K562 (cell line): ENCODE measurements at regions not wholly inside any gene's neighbourhood (a gene's known extent, or its start where the extent isn't known, plus 50 kb on each side); places are given as distances from the start of the nearest gene placed in this dataset.

Experiments used
- ATAC-seq: fragments of 200-7000 bp; cut with Tn5 transposase; 3 replicates; pipeline ENCODE4 v1.9.1; 2020; ENCODE audit warnings: moderate library complexity
- BruUV-seq: library from RNA; stranded (reverse); fragments of 400-500 nt; replicated peaks from 2 replicates; lab custom pipeline; 2021; lab: Mats Ljungman, UMichigan
- CTCF ChIA-PET: fragments of 300-600 bp; formaldehyde crosslinking; extraction: SDS; loops from one replicate; lab custom pipeline; 2021; ENCODE audit warnings: low intra/inter-chr PET ratio; lab: Yijun Ruan, JAX
- POLR2A ChIA-PET: fragments of 300-600, 350-650 bp; sonication (Branson Sonifier 250); formaldehyde crosslinking; extraction: SDS; loops from one replicate; lab custom pipeline; 2021; ENCODE audit warnings: antibody characterized with exemption, inconsistent platforms; lab: Yijun Ruan, JAX
- DNase-seq, 4 experiments: peaks; one replicate each; pipeline versions ENCODE4 v3.0.0 to v3.0.0-alpha.2; 2011 to 2018; ENCODE audit warnings: low spot score in 3 of 4, mixed read lengths in 3 of 4; ENCODE audit errors: extremely low read depth in 1 of 4
- FAIRE-seq: peaks from 2 replicates; lab custom pipeline; 2011; peaks lifted over from hg19 to GRCh38; lab: Jason Lieb, UNC
- H2AFZ ChIP-seq: 2 replicates; pipeline ENCODE4 v1.6.0; 2011; ENCODE audit warnings: low read depth, low read length, control low read depth, inconsistent platforms
- H3K27ac ChIP-seq: fragments of 200-600 bp; 3 replicates; pipeline ENCODE4 v1.8.0; 2011; ENCODE audit warnings: low read depth, mild to moderate bottlenecking, control low read depth, inconsistent platforms, low read length, moderate library complexity, mixed read lengths; ENCODE audit errors: extremely low read depth
- H3K27me3 ChIP-seq, 2 experiments: fragments of 300-600 bp in 1 of 2; 2 replicates in 1 of 2; 3 replicates in 1 of 2; pipeline versions ENCODE4 v1.6.0 to v1.8.0; 2011; ENCODE audit warnings: inconsistent platforms in 2 of 2, low read length in 2 of 2, mild to moderate bottlenecking in 1 of 2, mixed read lengths in 1 of 2, moderate library complexity in 1 of 2; ENCODE audit not compliant: control insufficient read depth in 2 of 2, insufficient read depth in 2 of 2
- H3K36me3 ChIP-seq: fragments of 300-600 bp; 3 replicates; pipeline ENCODE4 v1.8.0; 2011; ENCODE audit warnings: mild to moderate bottlenecking, low read length, inconsistent platforms; ENCODE audit not compliant: control insufficient read depth, insufficient read depth
- H3K4me1 ChIP-seq, 2 experiments: fragments of 200-600 bp in 1 of 2; replicated peaks in 1 of 2; 2 replicates in 1 of 2; 3 replicates in 1 of 2; pipeline versions ENCODE4 v1.5.1 to v1.8.0; 2011; ENCODE audit warnings: inconsistent platforms in 2 of 2, low read length in 2 of 2, mild to moderate bottlenecking in 1 of 2, mixed read lengths in 1 of 2, moderate library complexity in 1 of 2; ENCODE audit not compliant: control insufficient read depth in 2 of 2, insufficient read depth in 2 of 2
- H3K4me2 ChIP-seq: 2 replicates; pipeline ENCODE4 v1.6.1; 2011; ENCODE audit warnings: low read length, control low read depth, inconsistent platforms, mixed read lengths; ENCODE audit not compliant: insufficient read depth
- H3K4me3 ChIP-seq: fragments of 200-600 bp; sonication (generic), shearing (Covaris generic); 2 replicates; pipeline ENCODE4 v1.5.1; 2016; ENCODE audit warnings: control low read depth, inconsistent platforms
- H3K79me2 ChIP-seq: fragments of 200-600 bp; 3 replicates; pipeline ENCODE4 v1.8.0; 2011; ENCODE audit warnings: low read length, inconsistent platforms; ENCODE audit not compliant: control insufficient read depth, insufficient read depth
- H3K9ac ChIP-seq, 2 experiments: 2 replicates each; pipeline versions ENCODE4 v1.6.0 to v1.6.1; 2011; ENCODE audit warnings: low read depth in 2 of 2, low read length in 2 of 2, control low read depth in 1 of 2, inconsistent platforms in 1 of 2, mild to moderate bottlenecking in 1 of 2, mixed read lengths in 1 of 2; ENCODE audit not compliant: insufficient read depth in 1 of 2
- H3K9me1 ChIP-seq: one replicate; pipeline ENCODE4 v1.6.0; 2011; ENCODE audit warnings: inconsistent platforms, mild to moderate bottlenecking, low read length, moderate library complexity; ENCODE audit not compliant: control insufficient read depth, insufficient read depth
- H3K9me3 ChIP-seq: replicated peaks from 2 replicates; pipeline ENCODE4 v1.5.1; 2011; ENCODE audit warnings: low read depth, low read length, inconsistent platforms; ENCODE audit not compliant: control insufficient read depth, insufficient read depth
- H4K20me1 ChIP-seq: replicated peaks from 2 replicates; pipeline ENCODE4 v1.6.1; 2011; ENCODE audit warnings: low read length, inconsistent platforms, mixed read lengths; ENCODE audit not compliant: control insufficient read depth, insufficient read depth
- EHMT2 ChIP-seq: fragments of 450-650 bp; IDR thresholded peaks from 2 replicates; pipeline ENCODE4 v1.6.1; 2018; ENCODE audit warnings: antibody characterized with exemption
- FOXJ2 ChIP-seq: fragments of 200-800 bp; sonication (Bioruptor generic); IDR thresholded peaks from 2 replicates; pipeline ENCODE4 v1.6.1; 2016; ENCODE audit warnings: missing genetic modification characterization, missing compliant biosample characterization
- HSF4 ChIP-seq: fragments of 250-450 bp; sonication (Bioruptor Pico); IDR thresholded peaks from 2 replicates; pipeline ENCODE4 v2.1.2; 2022; ENCODE audit warnings: mild to moderate bottlenecking, moderate library complexity, borderline replicate concordance
- MYBL2 ChIP-seq, 2 experiments: fragments of 450-650 bp in 1 of 2; sonication (generic) in 1 of 2; formaldehyde crosslinking in 1 of 2; IDR thresholded peaks; 2 replicates each; pipeline versions ENCODE4 v1.6.1 to v1.8.1; 2017 to 2022; ENCODE audit warnings: borderline replicate concordance in 1 of 2, inconsistent platforms in 1 of 2, low read depth in 1 of 2, mild to moderate bottlenecking in 1 of 2, missing genetic modification reagents in 1 of 2, moderate library complexity in 1 of 2
- PHF20 ChIP-seq: fragments of 450-650 bp; IDR thresholded peaks from 2 replicates; pipeline ENCODE4 v1.6.1; 2018; ENCODE audit not compliant: partially characterized antibody
- POU5F1 ChIP-seq: fragments of 150-350 bp; IDR thresholded peaks from 2 replicates; pipeline ENCODE4 v1.6.1; 2014; ENCODE audit warnings: borderline replicate concordance, low read length, low read depth, mild to moderate bottlenecking; ENCODE audit not compliant: partially characterized antibody
- SETDB1 ChIP-seq: IDR thresholded peaks from one replicate; pipeline ENCODE4 v1.6.1; 2012; ENCODE audit warnings: low read length, control low read depth, inconsistent platforms
- SRF ChIP-seq, 2 experiments: fragments of 250-450, 450-650 bp in 1 of 2; sonication (Bioruptor Pico) in 1 of 2; sonication (generic) in 1 of 2; formaldehyde crosslinking; IDR thresholded peaks; 2 replicates each; pipeline versions ENCODE4 v1.5.0 to v1.5.1; 2020 to 2022; ENCODE audit warnings: mild to moderate bottlenecking in 1 of 2, missing genetic modification reagents in 1 of 2
- TBP ChIP-seq: optimal IDR thresholded peaks from 2 replicates; pipeline ENCODE3; 2011; ENCODE audit warnings: low read depth, low read length, improper control_type of control experiment
- TGIF2 ChIP-seq: sonication (generic); formaldehyde crosslinking; IDR thresholded peaks from 2 replicates; pipeline ENCODE4 v1.8.1; 2022; ENCODE audit warnings: mild to moderate bottlenecking, missing genetic modification reagents, moderate library complexity
- ZKSCAN8 ChIP-seq: fragments of 200-800 bp; sonication (Bioruptor generic); IDR thresholded peaks from 2 replicates; pipeline ENCODE4 v1.6.1; 2016; ENCODE audit warnings: missing genetic modification characterization, missing compliant biosample characterization
- ZNF165 ChIP-seq: fragments of 250-450 bp; sonication (Bioruptor Pico); IDR thresholded peaks from 2 replicates; pipeline ENCODE4 v1.4.0; 2020; ENCODE audit warnings: borderline replicate concordance
- ZNF175 ChIP-seq: fragments of 200-800 bp; sonication (Bioruptor generic); IDR thresholded peaks from 2 replicates; pipeline ENCODE4 v1.6.1; 2016; ENCODE audit warnings: low read depth, mild to moderate bottlenecking, missing genetic modification characterization, missing compliant biosample characterization
- ZNF232 ChIP-seq: sonication (generic); formaldehyde crosslinking; IDR thresholded peaks from 2 replicates; pipeline ENCODE4 v1.8.0; 2022; ENCODE audit warnings: mild to moderate bottlenecking, missing genetic modification reagents
- ZNF830 ChIP-seq: fragments of 250-450 bp; sonication (Bioruptor Pico); IDR thresholded peaks from 2 replicates; pipeline ENCODE4 v1.5.0; 2021; ENCODE audit warnings: mild to moderate bottlenecking
- WGBS: fragments of 100-300 bp; shearing (Covaris generic); methylation state at CpG from one replicate; pipeline ENCODE4 v1.1.6; 2016; ENCODE audit warnings: low coverage, mixed read lengths; ENCODE audit not compliant: insufficient coverage; ENCODE audit errors: missing lambda C conversion rate; 5-methylcytosine and 5-hydroxymethylcytosine counted together
- in situ Hi-C: fragments of 300-500 bp; cut with MboI; formaldehyde crosslinking; loops from 4 replicates; pipeline ENCODE4 v1.15.0; 2018; ENCODE audit warnings: inconsistent platforms, mixed read lengths
- intact Hi-C: fragments of 100-400 bp; cut with micrococcal nuclease; formaldehyde crosslinking; loops from 2 replicates; pipeline ENCODE4 v1.14.2; 2022
- TF ChIP-seq, protein P1 (sequence below): sonication (generic); formaldehyde crosslinking; IDR thresholded peaks from 2 replicates; pipeline ENCODE4 v1.8.0; 2022; ENCODE audit warnings: mild to moderate bottlenecking, missing genetic modification reagents
- TF ChIP-seq, protein P2 (sequence below), 2 experiments: IDR thresholded peaks in 1 of 2; conservative IDR thresholded peaks in 1 of 2; 2 replicates each; pipeline ENCODE4 v1.6.1; 2016; ENCODE audit warnings: low read depth in 2 of 2, mild to moderate bottlenecking in 1 of 2, missing compliant biosample characterization in 1 of 2, missing genetic modification characterization in 1 of 2, moderate library complexity in 1 of 2
- TF ChIP-seq, protein P3 (sequence below): sonication (generic); formaldehyde crosslinking; IDR thresholded peaks from 2 replicates; pipeline ENCODE4 v1.9.0; 2022; ENCODE audit warnings: mild to moderate bottlenecking, missing genetic modification reagents

DNA sequence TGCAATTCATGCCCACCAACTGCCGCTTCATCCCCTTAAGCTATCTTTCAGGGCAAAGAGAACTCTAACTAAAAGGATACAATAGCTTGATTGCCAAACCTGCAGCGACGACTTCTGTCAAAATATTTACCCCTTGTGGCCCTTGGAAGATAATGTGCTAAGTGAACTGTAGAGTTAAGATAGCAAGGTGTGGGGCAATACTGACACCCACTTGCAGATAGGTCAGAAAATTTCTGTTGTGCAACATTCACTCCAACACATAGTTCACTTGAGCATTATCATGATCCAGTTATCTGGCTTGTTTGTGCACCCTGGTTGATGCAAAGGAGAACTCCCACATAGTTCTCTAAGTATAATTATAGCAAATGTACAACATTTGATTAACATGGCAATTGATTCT lies 55.6 kb downstream of the RHOXF2B start (continued):
- TF ChIP-seq TBP (no peak), TGIF2 (CRISPR knock-in tag) (no peak), ZKSCAN8 (CRISPR knock-in tag) (no peak), HSF4 (CRISPR knock-in tag) (no peak), PHF20 (no peak), ZNF830 (CRISPR knock-in tag) (no peak)

DNA sequence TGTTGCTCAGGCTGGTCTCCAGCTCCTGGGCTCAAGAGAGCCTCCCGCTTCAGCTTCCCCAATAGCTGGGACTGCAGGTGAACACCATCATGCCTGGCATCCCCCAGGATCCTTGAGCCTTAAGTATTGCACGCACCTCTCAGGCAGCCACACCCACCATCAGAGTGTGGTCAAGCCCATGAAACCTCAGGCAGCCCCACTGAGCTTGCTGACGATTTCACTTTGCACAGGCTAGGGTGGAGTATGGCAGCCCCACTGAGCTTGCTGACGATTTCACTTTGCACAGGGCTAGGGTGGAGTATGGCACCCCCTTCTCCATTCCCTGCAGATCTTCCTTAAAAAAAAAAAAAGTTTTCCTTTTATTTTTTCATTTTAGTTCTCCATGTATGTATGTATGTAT lies 57.2 kb downstream of the RHOXF2B start:
- in situ Hi-C loops, result no loop called here
- POLR2A ChIA-PET, result no interaction called here
- H3K79me2 ChIP-seq, result peaks cover 2% of the 10 kb centered on the region; the same call in 2 of the 3 replicates
- 2% methylated on average over 4 of the region's 4 CpGs for WGBS
- H2AFZ ChIP-seq, result no peak overlapping the region
- no peak overlapping the region for H3K4me2 ChIP-seq
- no peaks in the 10 kb centered on the region for H3K9me1 ChIP-seq
- BruUV-seq, result no TSS peak
- H3K9ac ChIP-seq, result no peak overlapping the region
- DNase-seq (no peak), ATAC-seq (no peak), FAIRE-seq (no peak)
- no peaks in the 10 kb centered on the region for H3K9me3 ChIP-seq
- H3K27ac ChIP-seq, result no peak overlapping the region
- H3K36me3 ChIP-seq, result no peaks in the 10 kb centered on the region
- H3K27me3 ChIP-seq, result peaks cover 5 to 32% of the 10 kb centered on the region in 2 experiments; a peak in 3 of 5 replicates
- intact Hi-C loops, result no loop called here
- CTCF ChIA-PET, result no interaction called here
- peaks cover 9 to 10% of the 10 kb centered on the region in 2 experiments; a peak in 4 of 5 replicates for H3K4me1 ChIP-seq
- no peak overlapping the region for H3K4me3 ChIP-seq
- no peaks in the 10 kb centered on the region for H4K20me1 ChIP-seq
- TF ChIP-seq, protein P1, sequence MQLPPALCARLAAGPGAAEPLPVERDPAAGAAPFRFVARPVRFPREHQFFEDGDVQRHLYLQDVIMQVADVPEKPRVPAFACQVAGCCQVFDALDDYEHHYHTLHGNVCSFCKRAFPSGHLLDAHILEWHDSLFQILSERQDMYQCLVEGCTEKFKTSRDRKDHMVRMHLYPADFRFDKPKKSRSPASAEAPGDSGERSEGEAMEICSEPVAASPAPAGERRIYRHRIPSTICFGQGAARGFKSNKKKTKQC (CRISPR knock-in tag), result no peak
- no peak for TF ChIP-seq ZNF232 (CRISPR knock-in tag)
- TF ChIP-seq ZNF165 (CRISPR knock-in tag), result no peak
- TF ChIP-seq, protein P2, sequence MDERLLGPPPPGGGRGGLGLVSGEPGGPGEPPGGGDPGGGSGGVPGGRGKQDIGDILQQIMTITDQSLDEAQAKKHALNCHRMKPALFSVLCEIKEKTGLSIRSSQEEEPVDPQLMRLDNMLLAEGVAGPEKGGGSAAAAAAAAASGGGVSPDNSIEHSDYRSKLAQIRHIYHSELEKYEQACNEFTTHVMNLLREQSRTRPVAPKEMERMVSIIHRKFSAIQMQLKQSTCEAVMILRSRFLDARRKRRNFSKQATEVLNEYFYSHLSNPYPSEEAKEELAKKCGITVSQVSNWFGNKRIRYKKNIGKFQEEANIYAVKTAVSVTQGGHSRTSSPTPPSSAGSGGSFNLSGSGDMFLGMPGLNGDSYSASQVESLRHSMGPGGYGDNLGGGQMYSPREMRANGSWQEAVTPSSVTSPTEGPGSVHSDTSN (CRISPR knock-in tag; IDR thresholded peaks at IDR 0.05; ENCODE audit: low read depth), result no peak
- TF ChIP-seq, protein P2 (tag; conservative IDR thresholded peaks at IDR 0.05; ENCODE audit: low read depth), result no peak
- TF ChIP-seq MYBL2 (IDR thresholded peaks at IDR 0.05; ENCODE audit: low read depth), result no peak
- TF ChIP-seq MYBL2 (CRISPR knock-in tag; IDR thresholded peaks at IDR 0.05; ENCODE audit: borderline replicate concordance), result no peak
- no peak for TF ChIP-seq ZNF175 (CRISPR knock-in tag)
- no peak for TF ChIP-seq EHMT2
- TF ChIP-seq POU5F1, result no peak
- TF ChIP-seq FOXJ2 (tag), result no peak
- TF ChIP-seq SRF (CRISPR knock-in tag; IDR thresholded peaks at IDR 0.05), result no peak
- no peak for TF ChIP-seq SETDB1
- TF ChIP-seq, protein P3, sequence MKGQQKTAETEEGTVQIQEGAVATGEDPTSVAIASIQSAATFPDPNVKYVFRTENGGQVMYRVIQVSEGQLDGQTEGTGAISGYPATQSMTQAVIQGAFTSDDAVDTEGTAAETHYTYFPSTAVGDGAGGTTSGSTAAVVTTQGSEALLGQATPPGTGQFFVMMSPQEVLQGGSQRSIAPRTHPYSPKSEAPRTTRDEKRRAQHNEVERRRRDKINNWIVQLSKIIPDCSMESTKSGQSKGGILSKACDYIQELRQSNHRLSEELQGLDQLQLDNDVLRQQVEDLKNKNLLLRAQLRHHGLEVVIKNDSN (CRISPR knock-in tag), result no peak
